ENCODE measurements at regions not wholly inside any gene's neighbourhood (a gene's known extent, or its start where the extent isn't known, plus 50 kb on each side); places are given as distances from the start of the nearest gene placed in this dataset.

DNA sequence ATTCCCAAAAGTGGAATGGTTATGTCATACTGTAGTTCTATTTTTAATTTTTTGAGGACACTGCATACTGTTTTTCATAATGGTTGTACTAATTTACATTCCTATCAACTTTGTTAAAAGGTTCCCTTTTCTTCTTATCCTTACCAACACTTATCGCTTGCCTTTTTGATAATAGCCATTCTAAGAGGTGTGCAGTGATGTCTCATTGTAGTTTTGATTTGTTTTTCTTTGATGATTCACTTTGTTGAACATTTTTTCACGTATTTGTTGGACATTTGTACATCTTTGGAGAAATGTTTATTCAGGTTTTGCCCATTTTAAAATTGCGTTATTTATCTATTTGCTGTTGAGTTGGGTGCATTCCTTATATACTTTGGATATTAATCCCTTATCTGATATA, 188.8 kb upstream of the SPRY2 start:
- ChIA-PET CTCF (no interaction called here), POLR2A (ENCODE audit: unreplicated experiment) (no interaction called here)
- Histone ChIP-seq H4K91ac (ENCODE audit: insufficient read depth, low read depth, low read length) (no peak overlapping the region), H2BK5ac (ENCODE audit: low read depth, low read length, poor library complexity, severe bottlenecking) (no peak overlapping the region), H2AFZ (replicated peaks; ENCODE audit: low read length, poor library complexity) (no peak overlapping the region), H4K5ac (ENCODE audit: low read depth, low read length) (no peak overlapping the region), H3K4me2 (ENCODE audit: low read depth, low read length) (no peak overlapping the region), H3K9ac (ENCODE audit: low read depth, low read length) (no peak overlapping the region), H3K23ac (ENCODE audit: low read depth, low read length) (no peak overlapping the region), H3K36me3 (ENCODE audit: control insufficient read depth, insufficient read depth, low read length) (no peaks in the 10 kb centered on the region), H3K4ac (ENCODE audit: low read depth, low read length) (no peak overlapping the region), H3K56ac (ENCODE audit: extremely low read depth, insufficient read depth, low read length) (no peak overlapping the region), H2AK9ac (replicated peaks; ENCODE audit: low read depth, low read length, poor library complexity) (no peak overlapping the region), H3K4me1 (ENCODE audit: control insufficient read depth, insufficient read depth, low read length) (no peaks in the 10 kb centered on the region), H3K79me1 (ENCODE audit: low read depth in 1 of 2, low read length in 2 of 2) (no peaks in the 10 kb centered on the region), H4K8ac (ENCODE audit: low read depth in 2 of 2, low read length in 2 of 2) (no peak overlapping the region), H4K20me1 (ENCODE audit: insufficient read depth, low read length) (no peaks in the 10 kb centered on the region), H3K27me3 (ENCODE audit: control insufficient read depth, insufficient read depth, low read length) (no peaks in the 10 kb centered on the region), H3K9me1 (ENCODE audit: insufficient read depth, low read length) (no peaks in the 10 kb centered on the region), H2BK15ac (ENCODE audit: low read depth, low read length) (no peak overlapping the region), H3K14ac (replicated peaks; ENCODE audit: low read depth, low read length) (no peak overlapping the region), H2BK20ac (ENCODE audit: low read depth, low read length) (no peak overlapping the region), H3K9me3 (ENCODE audit: control insufficient read depth, insufficient read depth, low read length) (no peaks in the 10 kb centered on the region; the same call in 1 of the 2 replicates), H2AK5ac (ENCODE audit: low read depth, low read length) (no peak overlapping the region), H3K4me3 (ENCODE audit: insufficient read depth, low read depth, low read length) (no peak overlapping the region), H2BK120ac (ENCODE audit: low read depth, low read length) (no peak overlapping the region), H3K27ac (ENCODE audit: insufficient read depth, low read length) (no peak overlapping the region), H3K18ac (ENCODE audit: low read depth, low read length) (no peak overlapping the region)
- in situ Hi-C loops (cut with MboI; ENCODE audit: low sequenced_read_pairs) (no loop called here), intact Hi-C loops (cut with micrococcal nuclease) (no loop called here), dilution Hi-C loops (cut with HindIII; ENCODE audit: low sequenced_read_pairs, unreplicated experiment) (no loop called here)
- TF ChIP-seq NFE2L2 (IDR thresholded peaks at IDR 0.05; ENCODE audit: low read depth, low read length) (no peak), MXI1 (IDR thresholded peaks at IDR 0.05; ENCODE audit: borderline replicate concordance, low read depth, low read length) (no peak), POLR2A (IDR thresholded peaks at IDR 0.05; ENCODE audit: low read depth, low read length) (no peak), FOS (IDR thresholded peaks at IDR 0.05; ENCODE audit: low read depth, low read length) (no peak), CHD1 (IDR thresholded peaks at IDR 0.05; ENCODE audit: low read depth, low read length) (no peak), CEBPB (IDR thresholded peaks at IDR 0.05; ENCODE audit: low read depth, low read length) (no peak), MAZ (IDR thresholded peaks at IDR 0.05; ENCODE audit: borderline replicate concordance, low read depth, low read length) (no peak), RCOR1 (IDR thresholded peaks at IDR 0.05; ENCODE audit: insufficient replicate concordance, low read length) (no peak), RFX5 (IDR thresholded peaks at IDR 0.05; ENCODE audit: low read depth, low read length) (no peak), MAFK (IDR thresholded peaks at IDR 0.05; ENCODE audit: low read depth, low read length) (no peak), SMC3 (IDR thresholded peaks at IDR 0.05; ENCODE audit: low read depth, low read length) (no peak), BHLHE40 (IDR thresholded peaks at IDR 0.05; ENCODE audit: low read depth, low read length) (no peak), RAD21 (IDR thresholded peaks at IDR 0.05; ENCODE audit: low read length) (no peak)
- TF ChIP-seq, protein P1, sequence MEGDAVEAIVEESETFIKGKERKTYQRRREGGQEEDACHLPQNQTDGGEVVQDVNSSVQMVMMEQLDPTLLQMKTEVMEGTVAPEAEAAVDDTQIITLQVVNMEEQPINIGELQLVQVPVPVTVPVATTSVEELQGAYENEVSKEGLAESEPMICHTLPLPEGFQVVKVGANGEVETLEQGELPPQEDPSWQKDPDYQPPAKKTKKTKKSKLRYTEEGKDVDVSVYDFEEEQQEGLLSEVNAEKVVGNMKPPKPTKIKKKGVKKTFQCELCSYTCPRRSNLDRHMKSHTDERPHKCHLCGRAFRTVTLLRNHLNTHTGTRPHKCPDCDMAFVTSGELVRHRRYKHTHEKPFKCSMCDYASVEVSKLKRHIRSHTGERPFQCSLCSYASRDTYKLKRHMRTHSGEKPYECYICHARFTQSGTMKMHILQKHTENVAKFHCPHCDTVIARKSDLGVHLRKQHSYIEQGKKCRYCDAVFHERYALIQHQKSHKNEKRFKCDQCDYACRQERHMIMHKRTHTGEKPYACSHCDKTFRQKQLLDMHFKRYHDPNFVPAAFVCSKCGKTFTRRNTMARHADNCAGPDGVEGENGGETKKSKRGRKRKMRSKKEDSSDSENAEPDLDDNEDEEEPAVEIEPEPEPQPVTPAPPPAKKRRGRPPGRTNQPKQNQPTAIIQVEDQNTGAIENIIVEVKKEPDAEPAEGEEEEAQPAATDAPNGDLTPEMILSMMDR (conservative IDR thresholded peaks at IDR 0.05; ENCODE audit: low read depth, low read length): no peak
- TF ChIP-seq, protein P2, sequence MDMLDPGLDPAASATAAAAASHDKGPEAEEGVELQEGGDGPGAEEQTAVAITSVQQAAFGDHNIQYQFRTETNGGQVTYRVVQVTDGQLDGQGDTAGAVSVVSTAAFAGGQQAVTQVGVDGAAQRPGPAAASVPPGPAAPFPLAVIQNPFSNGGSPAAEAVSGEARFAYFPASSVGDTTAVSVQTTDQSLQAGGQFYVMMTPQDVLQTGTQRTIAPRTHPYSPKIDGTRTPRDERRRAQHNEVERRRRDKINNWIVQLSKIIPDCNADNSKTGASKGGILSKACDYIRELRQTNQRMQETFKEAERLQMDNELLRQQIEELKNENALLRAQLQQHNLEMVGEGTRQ (IDR thresholded peaks at IDR 0.05; ENCODE audit: low read depth, low read length): no peak
- TF ChIP-seq, protein P3, sequence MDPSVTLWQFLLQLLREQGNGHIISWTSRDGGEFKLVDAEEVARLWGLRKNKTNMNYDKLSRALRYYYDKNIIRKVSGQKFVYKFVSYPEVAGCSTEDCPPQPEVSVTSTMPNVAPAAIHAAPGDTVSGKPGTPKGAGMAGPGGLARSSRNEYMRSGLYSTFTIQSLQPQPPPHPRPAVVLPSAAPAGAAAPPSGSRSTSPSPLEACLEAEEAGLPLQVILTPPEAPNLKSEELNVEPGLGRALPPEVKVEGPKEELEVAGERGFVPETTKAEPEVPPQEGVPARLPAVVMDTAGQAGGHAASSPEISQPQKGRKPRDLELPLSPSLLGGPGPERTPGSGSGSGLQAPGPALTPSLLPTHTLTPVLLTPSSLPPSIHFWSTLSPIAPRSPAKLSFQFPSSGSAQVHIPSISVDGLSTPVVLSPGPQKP (IDR thresholded peaks at IDR 0.05; ENCODE audit: borderline replicate concordance, low read depth, low read length): no peak
- DNase-seq: no peak
- WGBS, 2 experiments (ENCODE audit: extremely low coverage in 2 of 2, insufficient read length in 1 of 2): no CpG with 5 or more reads among the region's 3 CpGs
- no peak for ATAC-seq (ENCODE audit: low read depth)
- no TSS peak for BruUV-seq (replicated peaks)

All from IMR-90 (cell line).